HG02678 (cell line): ENCODE measurements at regions not wholly inside any gene's neighbourhood (a gene's known extent, or its start where the extent isn't known, plus 50 kb on each side); places are given as distances from the start of the nearest gene placed in this dataset.
"Not testable (repeated sequence)": the region's sequence is repeated elsewhere in the genome, so short reads cannot be mapped to it uniquely, and the experiment has no call there.

Source experiments
- ATAC-seq: cut with Tn5 transposase; IDR thresholded peaks from one replicate; pipeline ENCODE4 v1.9.1; 2021; ENCODE audit warnings: mild to moderate bottlenecking, moderate library complexity; ENCODE audit not compliant: unreplicated experiment

GRCh38 chr12:78331753-78332152, 501.1 kb downstream of the NAV3 start:
- ATAC-seq: no peak

DNA sequence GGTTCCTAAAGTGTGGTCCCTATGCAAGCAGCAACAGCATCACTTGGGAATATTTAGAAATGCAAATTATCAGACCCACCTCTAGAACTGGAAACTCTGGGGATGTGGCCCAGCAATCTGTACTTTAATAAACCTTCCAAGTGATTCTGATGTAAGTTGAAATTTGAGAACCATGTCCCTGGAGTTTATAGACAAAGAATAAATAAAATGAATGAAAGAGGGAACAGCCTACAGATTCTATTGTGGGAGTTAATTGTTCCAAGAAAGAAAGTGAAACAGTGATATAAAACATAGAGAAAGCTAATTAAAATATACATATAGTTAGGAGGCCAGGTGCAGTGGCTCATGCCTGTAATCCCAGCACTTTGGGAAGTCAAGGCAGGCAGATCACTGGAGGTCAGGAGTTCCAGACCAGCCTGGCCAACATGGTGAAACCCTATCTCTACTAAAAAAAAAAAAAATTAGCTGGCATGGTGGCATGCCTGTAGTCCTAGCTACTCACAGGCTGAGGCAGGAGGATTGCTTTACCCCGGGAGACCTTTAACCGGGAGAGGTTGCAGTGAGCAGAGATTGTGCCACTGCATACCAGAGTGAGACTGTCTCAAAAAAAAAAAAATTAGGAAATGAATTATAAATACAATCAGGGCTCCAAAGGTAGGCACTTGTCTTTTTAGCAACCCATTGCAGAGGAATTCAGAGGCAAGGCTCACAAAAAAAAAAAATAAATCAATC, 507.5 kb downstream of the NAV3 start:
- ATAC-seq: no peak

GRCh38 chr12:78340406-78340805, 509.7 kb downstream of the NAV3 start:
- ATAC-seq: no peak

DNA sequence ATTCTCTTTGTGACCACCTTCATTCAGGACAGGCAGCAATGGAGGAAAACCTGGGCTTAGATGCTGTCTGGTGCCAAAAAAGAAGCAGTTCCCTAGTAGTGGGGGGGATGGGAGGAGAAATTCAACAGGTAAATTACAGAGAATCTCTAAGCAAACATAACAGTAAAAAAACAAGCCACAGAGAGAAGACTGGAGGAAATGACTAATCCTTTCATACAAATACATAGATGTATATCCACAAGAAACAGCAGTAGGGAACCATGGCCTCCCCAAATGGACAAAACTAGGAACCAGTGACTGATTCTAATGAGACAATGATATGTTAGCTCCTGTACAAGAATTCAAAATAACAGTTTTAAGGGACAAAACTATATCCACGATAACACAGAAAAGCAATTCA, 513.0 kb downstream of the NAV3 start:
- ATAC-seq: no peak

DNA sequence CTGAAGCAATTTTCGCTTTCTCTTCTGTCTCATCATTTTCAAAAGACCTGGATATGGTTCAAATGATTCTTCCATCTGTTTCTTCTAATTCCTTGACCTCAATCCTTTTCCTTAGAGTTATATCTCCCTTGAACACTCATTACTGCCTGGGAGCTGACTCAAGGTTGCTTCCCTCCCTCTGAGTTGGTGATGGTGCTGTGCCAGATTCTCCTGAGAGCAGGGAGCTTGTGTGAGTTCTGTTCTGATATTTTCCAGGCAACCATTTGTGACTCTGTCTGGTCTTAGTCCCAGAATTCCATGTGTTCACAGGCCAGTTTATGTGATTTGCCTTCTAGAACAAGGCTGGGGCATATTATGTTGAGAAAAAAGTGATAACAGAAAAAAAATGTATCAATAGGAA, 505.1 kb upstream of the SYT1 start:
- ATAC-seq: no peak

DNA sequence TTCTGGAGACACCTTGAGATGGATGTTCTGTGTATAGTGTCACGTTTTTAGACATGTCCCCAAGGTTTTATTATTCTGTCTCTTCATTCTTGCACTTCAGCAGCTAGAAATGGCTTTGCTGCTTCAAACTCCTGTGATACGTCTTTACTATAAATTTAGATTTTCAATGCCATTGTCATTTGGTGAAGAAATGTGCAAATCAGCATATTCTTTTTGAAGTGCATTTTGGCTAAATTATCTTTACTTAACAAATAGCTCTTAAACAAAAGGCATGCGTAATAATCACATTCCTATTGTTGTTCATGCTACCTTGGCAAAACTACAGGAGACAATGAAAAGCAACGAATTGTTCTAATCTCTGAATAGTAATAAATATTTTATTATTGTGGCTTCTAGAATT, 502.9 kb upstream of the SYT1 start:
- no peak for ATAC-seq

- ATAC-seq: no peak
These were observed 493.3 kb upstream of the SYT1 start for GRCh38 chr12:78371284-78371683.

DNA sequence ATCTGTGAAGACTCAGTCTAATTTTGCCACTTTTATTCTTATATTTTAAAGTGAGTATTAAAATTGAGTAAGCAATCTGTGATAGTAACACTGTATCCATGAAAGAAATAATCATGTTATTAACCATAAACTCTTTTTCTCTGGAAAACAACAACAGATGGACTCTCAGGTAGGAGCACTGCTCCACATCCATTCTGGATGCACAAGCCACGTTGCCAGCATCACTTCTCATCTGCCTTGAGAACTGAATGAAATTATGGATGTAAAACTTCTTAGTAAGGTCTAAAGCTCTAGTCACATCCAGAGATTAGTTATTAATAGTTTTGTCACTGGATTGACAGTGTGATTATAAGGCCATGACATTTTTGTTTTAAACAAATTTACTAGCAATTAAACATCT, 489.1 kb upstream of the SYT1 start:
- ATAC-seq: no peak

DNA sequence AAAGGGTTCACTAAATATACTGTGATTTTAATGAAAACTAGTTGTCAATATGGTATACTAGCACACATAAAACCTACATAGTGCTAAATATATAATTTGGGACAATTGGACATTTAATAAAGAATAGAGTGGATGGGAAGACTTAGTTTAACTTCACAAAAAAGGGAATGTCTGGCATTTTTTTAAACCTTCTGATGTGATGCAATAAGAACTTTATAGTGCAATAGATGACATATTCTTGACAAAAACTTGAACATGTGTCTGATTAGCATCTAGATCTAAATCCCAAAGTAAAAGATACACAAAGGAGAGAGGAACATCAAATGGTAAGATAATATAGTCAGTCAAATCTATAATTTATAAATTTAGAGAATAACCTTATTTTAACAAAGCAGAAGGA, 488.3 kb upstream of the SYT1 start:
- no peak for ATAC-seq

- not testable (repeated sequence) for ATAC-seq
These were observed 485.5 kb upstream of the SYT1 start for GRCh38 chr12:78379065-78379464.

GRCh38 chr12:78383414-78383813, 481.2 kb upstream of the SYT1 start:
- no peak for ATAC-seq

DNA sequence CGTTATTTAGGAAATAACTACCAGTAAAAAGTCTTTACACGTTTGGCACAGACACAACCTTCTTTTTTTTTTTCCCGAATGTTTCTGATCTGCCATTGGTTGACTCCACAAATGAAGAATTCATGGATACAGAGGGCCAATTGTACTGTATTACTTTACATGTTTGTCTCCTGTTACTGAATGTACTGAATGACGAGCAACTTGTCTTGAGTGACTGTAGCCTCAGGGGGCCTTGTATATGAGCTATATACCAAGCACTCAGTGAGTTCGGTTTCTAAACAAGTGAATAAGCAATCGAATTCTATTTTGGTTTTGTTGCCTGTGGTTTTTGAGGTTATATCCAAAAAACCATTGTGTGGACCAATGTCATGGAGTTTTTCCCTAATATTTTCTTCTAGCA, 480.0 kb upstream of the SYT1 start:
- ATAC-seq: no peak

DNA sequence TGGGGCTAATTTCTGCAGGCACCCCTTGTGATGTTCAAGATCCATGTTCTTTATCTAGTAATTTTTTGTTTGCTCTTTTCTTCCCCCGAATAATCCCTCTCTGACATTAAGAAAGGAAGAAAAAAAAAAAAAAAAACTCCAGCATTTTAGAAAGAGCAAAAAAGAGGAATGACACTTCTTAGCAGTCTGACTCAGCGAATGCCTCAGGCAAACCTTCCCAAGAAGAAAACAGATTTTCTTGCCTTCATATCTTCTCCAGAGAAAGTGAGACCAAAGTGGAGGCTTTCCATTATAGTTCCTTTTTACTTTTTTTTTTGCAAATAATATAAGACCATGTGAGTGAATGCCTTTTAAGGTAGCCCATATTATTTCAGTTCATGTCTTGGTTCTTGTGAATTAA, 479.0 kb upstream of the SYT1 start:
- ATAC-seq: no peak

DNA sequence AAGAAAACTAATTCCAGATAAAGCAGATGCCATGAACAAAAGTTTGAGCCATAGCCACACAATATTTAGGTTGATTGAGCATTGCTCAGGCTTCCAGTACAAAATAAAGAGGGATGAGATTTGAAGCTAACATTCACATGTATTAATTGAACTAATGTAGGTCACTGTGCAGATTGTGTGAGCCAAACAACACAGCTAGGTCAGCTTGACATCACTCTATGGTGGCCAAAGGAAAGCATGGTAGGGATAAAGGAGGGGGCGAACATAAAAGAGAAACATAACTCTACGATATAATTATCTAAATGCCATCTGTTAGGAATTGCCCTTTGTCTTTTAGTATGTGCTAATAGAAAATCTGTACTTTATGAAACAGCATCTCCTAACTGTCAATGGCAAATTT, 477.7 kb upstream of the SYT1 start:
- no peak for ATAC-seq

DNA sequence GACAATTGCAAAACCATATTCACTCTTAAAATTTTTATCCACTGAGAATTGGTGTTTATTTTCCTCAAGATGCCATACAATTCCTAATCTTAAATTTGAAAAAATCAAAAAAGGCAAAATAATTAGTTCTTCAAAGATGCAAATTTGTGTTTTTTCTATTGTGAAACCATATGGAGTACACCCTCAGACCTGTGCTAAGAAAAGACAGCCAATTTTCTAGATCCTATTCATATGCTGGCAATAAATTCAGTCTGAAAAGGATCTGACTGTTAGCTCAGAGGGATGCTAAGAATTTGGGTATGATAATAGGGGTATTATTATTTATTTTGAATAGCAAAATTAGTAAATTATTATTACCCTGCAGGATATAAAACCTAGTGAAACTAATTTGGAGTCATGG, 476.9 kb upstream of the SYT1 start:
- ATAC-seq: no peak

DNA sequence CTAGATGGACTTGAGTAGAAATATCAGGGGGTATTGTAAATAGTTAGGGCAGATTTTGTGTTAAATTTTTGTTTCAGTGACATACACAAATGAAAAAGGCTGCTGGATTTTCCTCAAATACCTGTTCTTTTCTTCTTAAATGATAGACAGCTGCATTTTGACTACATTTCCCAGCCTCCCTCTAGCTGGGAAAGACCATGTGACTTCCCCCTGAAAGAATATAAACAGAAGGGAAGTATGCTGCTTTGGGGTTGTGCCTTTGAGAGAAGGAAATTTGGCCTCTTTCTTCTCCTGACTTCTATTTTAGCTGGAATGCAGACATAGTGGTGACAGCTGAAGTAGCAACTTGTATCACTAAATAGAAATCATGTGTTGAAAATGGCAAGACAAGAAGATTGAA, 476.1 kb upstream of the SYT1 start:
- ATAC-seq: no peak

GRCh38 chr12:78390920-78391319, 473.7 kb upstream of the SYT1 start:
- ATAC-seq: no peak

DNA sequence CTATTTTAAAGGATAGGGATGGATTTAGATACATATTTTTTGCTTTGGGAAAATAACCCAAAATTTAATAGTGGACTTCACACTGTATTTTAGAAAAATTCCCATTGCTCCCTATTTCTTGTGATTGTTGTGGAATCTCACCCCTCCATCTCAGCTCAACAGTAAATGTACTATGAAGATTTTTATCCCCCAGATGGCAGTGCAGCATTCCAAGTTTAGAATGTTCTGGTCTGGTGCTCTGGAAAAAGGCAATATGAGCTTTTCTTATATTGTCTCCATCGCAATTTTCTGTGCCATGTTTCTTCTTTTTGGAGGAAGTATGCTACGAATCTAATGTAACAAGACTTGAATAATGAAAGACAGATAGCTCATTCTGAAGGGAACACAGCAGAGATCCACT, 471.7 kb upstream of the SYT1 start:
- no peak for ATAC-seq

GRCh38 chr12:78395961-78396360, 468.6 kb upstream of the SYT1 start:
- ATAC-seq: no peak

DNA sequence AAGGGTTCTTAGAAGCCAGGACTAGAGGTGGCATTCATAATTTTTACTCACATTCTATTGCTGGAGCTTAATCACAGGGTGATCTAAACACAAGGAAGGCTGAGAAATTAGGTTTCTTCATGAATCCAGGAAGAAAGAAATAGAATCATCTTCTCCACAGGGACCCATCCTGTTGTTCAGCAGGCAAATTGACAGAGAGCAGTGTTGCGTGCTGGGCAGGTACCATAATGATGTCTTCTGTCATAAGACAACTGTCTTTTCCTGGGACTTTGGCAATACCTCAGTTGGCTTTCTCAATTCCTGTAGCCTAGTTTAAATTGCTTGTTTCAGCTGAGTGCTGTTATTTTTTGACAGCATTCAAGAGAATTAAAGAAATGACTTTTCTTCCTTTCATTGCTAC, 468.0 kb upstream of the SYT1 start:
- ATAC-seq: no peak

- no peak for ATAC-seq
These were observed 465.8 kb upstream of the SYT1 start for GRCh38 chr12:78398750-78399149.

GRCh38 chr12:78402366-78403134, 462.0 kb upstream of the SYT1 start:
- no peak for ATAC-seq

DNA sequence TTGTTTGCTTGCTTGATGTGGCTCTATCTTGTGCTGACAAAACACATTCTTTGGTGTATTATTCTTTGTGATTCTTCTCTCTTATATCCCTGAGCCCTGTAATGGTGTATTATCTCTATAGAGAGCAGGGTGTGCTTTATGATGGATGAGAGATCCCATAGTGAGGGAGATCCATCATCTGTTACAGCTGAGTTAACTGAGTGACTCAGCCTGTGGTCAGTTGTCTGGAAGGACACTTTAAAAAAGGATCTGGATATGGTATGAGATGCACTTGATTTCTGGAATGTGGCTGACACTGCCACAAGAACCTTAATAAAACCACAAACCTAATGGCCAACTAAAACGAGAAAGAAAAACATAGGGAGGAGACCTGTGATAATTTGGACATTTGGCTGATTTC, 461.4 kb upstream of the SYT1 start:
- ATAC-seq: no peak
